ENCODE measurements at regions not wholly inside any gene's neighbourhood (a gene's known extent, or its start where the extent isn't known, plus 50 kb on each side); places are given as distances from the start of the nearest gene placed in this dataset.

- no peaks in the 10 kb centered on the region for H3K9me1 ChIP-seq (ENCODE audit: control insufficient read depth, extremely low read depth, insufficient read depth, low read length)
- H3K27ac ChIP-seq (ENCODE audit: control insufficient read depth, insufficient read depth, low read length): no peak overlapping the region
- no peaks in the 10 kb centered on the region for H3K4me1 ChIP-seq (ENCODE audit: control insufficient read depth, extremely low read depth, insufficient read depth, low read length)
- H4K20me1 ChIP-seq (ENCODE audit: control insufficient read depth, extremely low read depth, insufficient read depth, low read length): no peaks in the 10 kb centered on the region
- dilution Hi-C loops (cut with MboI; ENCODE audit: extremely low pct_ligation_motif_present, low sequenced_read_pairs): no loop called here
- H2AFZ ChIP-seq (ENCODE audit: control insufficient read depth, low read length): no peak overlapping the region
- H3K36me3 ChIP-seq (ENCODE audit: control insufficient read depth in 2 of 2, extremely low read depth in 1 of 2, insufficient read depth in 2 of 2, low read length in 2 of 2): no peaks in the 10 kb centered on the region
- H3K79me2 ChIP-seq (ENCODE audit: control insufficient read depth, insufficient read depth, low read length): no peaks in the 10 kb centered on the region
- H3K4me3 ChIP-seq (ENCODE audit: control insufficient read depth in 2 of 3, extremely low read depth in 1 of 3, insufficient read depth in 2 of 3, low read depth in 1 of 3, low read length in 3 of 3): no peak overlapping the region
- no peak overlapping the region for H3K9ac ChIP-seq (ENCODE audit: control insufficient read depth, extremely low read depth, insufficient read depth, low read length)
- no peaks in the 10 kb centered on the region for H3K27me3 ChIP-seq (ENCODE audit: control insufficient read depth, extremely low read depth, insufficient read depth, low read length)
- H3K4me2 ChIP-seq (ENCODE audit: control insufficient read depth, extremely low read depth, insufficient read depth, low read depth, low read length): no peak overlapping the region
- TF ChIP-seq, protein P1, sequence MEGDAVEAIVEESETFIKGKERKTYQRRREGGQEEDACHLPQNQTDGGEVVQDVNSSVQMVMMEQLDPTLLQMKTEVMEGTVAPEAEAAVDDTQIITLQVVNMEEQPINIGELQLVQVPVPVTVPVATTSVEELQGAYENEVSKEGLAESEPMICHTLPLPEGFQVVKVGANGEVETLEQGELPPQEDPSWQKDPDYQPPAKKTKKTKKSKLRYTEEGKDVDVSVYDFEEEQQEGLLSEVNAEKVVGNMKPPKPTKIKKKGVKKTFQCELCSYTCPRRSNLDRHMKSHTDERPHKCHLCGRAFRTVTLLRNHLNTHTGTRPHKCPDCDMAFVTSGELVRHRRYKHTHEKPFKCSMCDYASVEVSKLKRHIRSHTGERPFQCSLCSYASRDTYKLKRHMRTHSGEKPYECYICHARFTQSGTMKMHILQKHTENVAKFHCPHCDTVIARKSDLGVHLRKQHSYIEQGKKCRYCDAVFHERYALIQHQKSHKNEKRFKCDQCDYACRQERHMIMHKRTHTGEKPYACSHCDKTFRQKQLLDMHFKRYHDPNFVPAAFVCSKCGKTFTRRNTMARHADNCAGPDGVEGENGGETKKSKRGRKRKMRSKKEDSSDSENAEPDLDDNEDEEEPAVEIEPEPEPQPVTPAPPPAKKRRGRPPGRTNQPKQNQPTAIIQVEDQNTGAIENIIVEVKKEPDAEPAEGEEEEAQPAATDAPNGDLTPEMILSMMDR (optimal IDR thresholded peaks at IDR 0.05 in 1 of 3, IDR thresholded peaks at IDR 0.05 in 1 of 3, conservative IDR thresholded peaks at IDR 0.05 in 1 of 3; ENCODE audit: extremely low read depth in 1 of 3, insufficient read depth in 2 of 3, low read length in 3 of 3): no peak
- TF ChIP-seq EZH2 (IDR thresholded peaks at IDR 0.05; ENCODE audit: low read length): no peak
- no peak for DNase-seq (ENCODE audit: low read depth, low spot score)
- H3K9me3 ChIP-seq (ENCODE audit: control insufficient read depth, low read depth, low read length): peaks cover 2% of the 10 kb centered on the region
- no peak for FAIRE-seq
Measured at GRCh38 chr19:31503211-31503610, 154.0 kb upstream of the TSHZ3 start.

DNA sequence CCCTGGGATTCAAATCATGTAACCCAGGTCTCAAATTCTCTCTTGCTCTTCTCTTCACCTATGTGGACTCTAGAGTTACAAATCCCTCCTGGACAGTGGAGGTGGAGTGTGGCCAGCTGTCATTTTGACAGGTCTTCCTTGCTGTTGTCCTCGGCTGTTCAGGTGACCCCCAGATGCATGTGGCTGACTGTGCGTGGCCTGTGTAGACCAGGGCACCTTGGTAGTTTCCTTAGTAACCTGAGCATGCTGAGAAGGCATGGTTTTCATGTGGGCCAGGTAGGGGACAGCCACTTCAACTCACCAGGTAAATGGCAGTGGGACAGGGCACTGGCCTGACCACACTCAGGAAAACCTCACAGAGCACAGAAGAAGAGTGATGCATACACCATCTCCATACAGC is 155.0 kb upstream of the TSHZ3 start:
- H3K27me3 ChIP-seq (ENCODE audit: control insufficient read depth, extremely low read depth, insufficient read depth, low read length): no peaks in the 10 kb centered on the region
- dilution Hi-C loops (cut with MboI; ENCODE audit: extremely low pct_ligation_motif_present, low sequenced_read_pairs): no loop called here

More for the DNA sequence above, 155.0 kb upstream of the TSHZ3 start:
- no peak overlapping the region for H3K4me3 ChIP-seq (ENCODE audit: control insufficient read depth in 2 of 3, extremely low read depth in 1 of 3, insufficient read depth in 2 of 3, low read depth in 1 of 3, low read length in 3 of 3)
- no peak overlapping the region for H2AFZ ChIP-seq (ENCODE audit: control insufficient read depth, low read length)
- peaks cover 2% of the 10 kb centered on the region for H3K9me3 ChIP-seq (ENCODE audit: control insufficient read depth, low read depth, low read length)
- no peaks in the 10 kb centered on the region for H3K79me2 ChIP-seq (ENCODE audit: control insufficient read depth, insufficient read depth, low read length)
- H3K4me2 ChIP-seq (ENCODE audit: control insufficient read depth, extremely low read depth, insufficient read depth, low read depth, low read length): no peak overlapping the region
- no peaks in the 10 kb centered on the region for H3K4me1 ChIP-seq (ENCODE audit: control insufficient read depth, extremely low read depth, insufficient read depth, low read length)
- no peaks in the 10 kb centered on the region for H4K20me1 ChIP-seq (ENCODE audit: control insufficient read depth, extremely low read depth, insufficient read depth, low read length)
- TF ChIP-seq EZH2 (IDR thresholded peaks at IDR 0.05; ENCODE audit: low read length): no peak
- TF ChIP-seq, protein P1 (optimal IDR thresholded peaks at IDR 0.05 in 1 of 3, IDR thresholded peaks at IDR 0.05 in 1 of 3, conservative IDR thresholded peaks at IDR 0.05 in 1 of 3; ENCODE audit: extremely low read depth in 1 of 3, insufficient read depth in 2 of 3, low read length in 3 of 3): no peak
- DNase-seq (ENCODE audit: low read depth, low spot score) (no peak), FAIRE-seq (no peak)
- H3K9me1 ChIP-seq (ENCODE audit: control insufficient read depth, extremely low read depth, insufficient read depth, low read length): no peaks in the 10 kb centered on the region
- H3K36me3 ChIP-seq (ENCODE audit: control insufficient read depth in 2 of 2, extremely low read depth in 1 of 2, insufficient read depth in 2 of 2, low read length in 2 of 2): no peaks in the 10 kb centered on the region
- H3K9ac ChIP-seq (ENCODE audit: control insufficient read depth, extremely low read depth, insufficient read depth, low read length): no peak overlapping the region
- no peak overlapping the region for H3K27ac ChIP-seq (ENCODE audit: control insufficient read depth, insufficient read depth, low read length)

Data from keratinocyte (primary cell).